NCI-H1092 treated with DMSO at 0.1 percent for 48 hours (cell line): ENCODE measurements at regions not wholly inside any gene's neighbourhood (a gene's known extent, or its start where the extent isn't known, plus 50 kb on each side); places are given as distances from the start of the nearest gene placed in this dataset.
"Not testable (repeated sequence)": the region's sequence is repeated elsewhere in the genome, so short reads cannot be mapped to it uniquely, and the experiment has no call there.

Experiments
- DNase-seq: peaks from one replicate; lab custom pipeline; 2025; lab: John Stamatoyannopoulos, UW

DNA sequence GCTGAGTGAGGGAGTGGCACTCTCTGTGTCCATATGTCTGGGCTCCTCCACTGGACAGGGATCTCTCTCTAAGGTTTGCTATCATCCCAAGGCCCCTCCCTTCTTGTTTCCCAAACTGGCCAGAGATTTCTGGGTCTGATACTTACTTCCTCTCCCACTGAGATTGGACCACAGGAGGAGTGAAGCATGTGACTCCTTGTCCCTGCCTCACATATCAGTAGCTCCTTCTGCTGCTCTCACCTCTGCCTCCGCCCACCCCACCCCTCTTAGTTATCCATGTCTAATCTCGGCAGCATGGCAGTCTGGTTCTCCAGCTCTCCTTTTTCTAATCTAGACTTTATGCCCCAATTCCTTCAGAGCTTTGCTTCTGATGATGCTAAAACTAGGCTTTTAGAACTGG lies 223.1 kb downstream of the RPLP1 start:
- no peak for DNase-seq

DNA sequence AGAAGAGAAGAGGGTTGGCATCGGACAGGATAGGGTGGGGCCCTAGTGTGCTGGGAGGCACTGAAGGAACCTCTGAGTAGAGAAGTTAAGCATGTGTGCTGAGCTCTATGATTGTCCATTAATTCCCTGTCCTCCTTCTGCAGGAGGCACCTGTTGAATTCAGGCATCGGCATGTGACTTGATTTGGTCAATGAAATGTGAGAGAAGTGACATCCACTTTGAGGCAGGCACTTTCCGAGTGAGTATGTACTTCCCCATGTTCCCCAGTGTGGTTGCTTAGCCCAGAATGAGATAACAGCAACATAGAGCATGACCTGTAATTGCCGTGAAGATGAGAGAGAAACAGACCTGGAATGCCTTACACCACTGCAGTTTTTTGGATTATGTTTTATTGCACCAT lies 224.8 kb downstream of the RPLP1 start:
- DNase-seq = no peak

GRCh38 chr15:69679623-69680228 lies 227.1 kb downstream of the RPLP1 start:
- no peak for DNase-seq

GRCh38 chr15:69684823-69685222 lies 232.2 kb downstream of the RPLP1 start:
- not testable (repeated sequence) for DNase-seq

DNA sequence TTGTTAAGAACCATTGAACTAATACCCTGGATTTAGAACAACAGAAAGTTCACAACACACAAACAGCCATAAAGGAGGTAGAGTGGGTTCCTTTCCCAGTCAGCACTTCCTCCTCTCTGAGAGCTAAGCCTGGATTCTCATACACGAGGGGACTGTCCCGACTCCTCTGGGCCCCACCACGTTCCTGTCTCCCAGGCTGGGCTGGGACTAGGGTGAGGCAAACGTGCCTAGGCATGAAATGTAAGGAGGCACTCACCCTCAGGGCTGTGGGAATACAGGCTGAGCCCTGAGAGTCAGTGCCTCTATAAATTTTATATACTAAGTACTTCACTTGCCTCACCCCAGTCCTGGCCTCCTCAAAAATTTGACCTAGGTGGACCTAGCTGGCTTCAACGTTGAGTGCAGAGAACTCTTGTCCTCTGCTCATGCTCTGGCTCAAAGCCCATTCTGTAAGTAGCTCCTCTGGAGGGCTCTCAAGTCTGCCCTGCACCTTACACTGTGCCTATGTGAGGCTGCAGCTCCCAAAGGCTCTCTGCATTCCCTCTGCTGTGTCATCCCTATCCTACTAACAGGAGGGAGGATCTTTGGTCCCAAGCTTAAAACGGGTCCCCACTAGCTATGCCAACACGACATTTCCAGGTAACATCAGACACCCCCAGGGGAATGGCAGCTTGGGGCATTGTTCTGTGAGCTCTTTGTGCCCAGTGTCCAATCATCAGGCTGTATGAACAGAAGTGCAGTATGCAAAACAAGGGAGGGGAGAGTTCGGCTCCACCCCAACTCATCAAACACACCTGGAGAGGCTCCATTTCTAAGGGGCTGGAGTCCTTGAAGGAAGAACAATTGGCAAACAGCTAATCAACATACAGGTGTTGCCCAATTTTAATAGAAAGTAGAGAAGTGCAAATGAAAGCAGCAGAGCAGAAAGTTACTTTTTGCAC lies 233.2 kb downstream of the RPLP1 start:
- no peak for DNase-seq

GRCh38 chr15:69686626-69687025 lies 234.0 kb downstream of the RPLP1 start:
- DNase-seq = no peak

- no peak for DNase-seq
These were observed 236.5 kb downstream of the RPLP1 start for GRCh38 chr15:69689133-69689532.

GRCh38 chr15:69691307-69692015 lies 238.8 kb downstream of the RPLP1 start:
- DNase-seq = no peak

- no peak for DNase-seq
These were observed 239.7 kb downstream of the RPLP1 start for GRCh38 chr15:69692342-69692741.

- no peak for DNase-seq
These were observed 240.4 kb downstream of the RPLP1 start for GRCh38 chr15:69693059-69693458.

DNA sequence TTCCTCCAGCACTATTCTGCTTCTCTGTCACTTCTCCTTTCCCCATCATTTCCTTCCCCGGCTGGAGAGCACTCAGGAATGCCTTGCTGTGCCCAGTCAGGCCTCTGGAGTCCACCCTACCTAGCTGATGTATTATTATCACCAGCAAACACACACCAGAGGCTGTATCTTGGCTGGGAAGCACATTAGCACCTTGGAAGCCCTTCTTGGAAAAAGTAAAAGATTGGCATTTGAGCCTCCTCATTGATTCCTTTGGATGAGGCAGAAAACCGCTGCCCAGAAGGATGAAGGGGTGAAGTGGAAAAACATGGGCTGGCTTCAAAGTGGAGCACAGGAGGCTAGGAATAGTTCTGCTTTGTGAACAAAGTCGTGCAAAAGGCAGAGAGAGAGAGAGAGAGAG lies 244.3 kb downstream of the RPLP1 start:
- DNase-seq = no peak

DNA sequence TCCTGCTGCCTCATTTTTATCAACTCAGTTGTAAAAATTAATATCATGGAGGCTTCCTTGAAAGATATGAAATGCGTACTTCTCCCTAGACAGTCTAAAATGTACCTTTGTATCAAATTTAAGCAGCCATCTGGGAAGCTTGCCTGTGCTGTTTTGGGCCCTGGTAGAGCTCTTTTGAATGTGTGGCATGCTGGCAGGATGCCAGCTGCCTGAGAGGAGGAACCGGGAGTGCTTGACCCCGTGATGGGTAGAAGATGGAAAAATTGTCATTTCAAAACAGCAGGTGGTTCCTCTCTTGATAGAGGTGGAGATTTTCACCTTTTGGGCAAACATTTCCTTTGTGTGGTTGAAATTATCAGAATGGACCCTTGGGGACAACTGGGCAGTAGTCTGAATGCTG lies 245.3 kb downstream of the RPLP1 start:
- DNase-seq = peak; percentile 23

DNA sequence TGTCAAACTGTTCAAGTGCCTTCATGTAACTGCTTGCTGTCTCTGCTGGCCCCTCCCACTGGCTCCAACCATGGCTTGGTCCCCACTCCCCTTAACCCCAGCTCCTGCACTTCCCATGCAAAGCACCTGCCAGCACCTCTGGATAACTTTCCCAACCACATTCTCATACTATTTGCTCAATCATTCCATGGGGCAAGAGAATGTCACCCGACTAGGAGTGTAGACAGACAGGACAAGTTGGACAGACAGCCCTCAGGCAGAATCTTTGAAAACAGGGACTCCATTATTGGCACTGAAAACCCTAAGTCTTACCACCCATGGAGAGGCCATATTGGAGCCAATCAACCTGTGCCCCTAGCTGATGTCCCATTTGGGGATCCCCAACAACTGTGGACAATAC lies 246.5 kb downstream of the RPLP1 start:
- DNase-seq = no peak

DNA sequence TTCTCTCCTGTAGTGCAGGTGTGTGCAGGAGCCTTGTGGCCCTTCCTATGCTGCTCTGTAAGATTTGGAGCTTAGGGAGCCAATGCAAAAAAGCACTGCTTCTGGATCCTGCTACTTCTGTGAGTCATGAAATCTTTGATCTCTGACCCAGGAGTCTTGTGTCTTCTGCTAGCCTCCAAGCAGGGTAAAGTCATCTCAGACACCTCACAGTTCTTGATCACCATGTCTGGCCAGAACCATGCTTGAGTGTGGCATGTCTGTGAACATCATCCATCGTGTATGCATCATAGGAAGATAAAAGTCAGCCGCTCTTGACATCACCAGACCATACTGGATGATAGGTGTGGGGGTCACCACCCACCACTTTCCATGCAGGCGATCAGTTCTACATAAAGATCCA lies 247.8 kb downstream of the RPLP1 start:
- DNase-seq = no peak

GRCh38 chr15:69701198-69701597 lies 248.6 kb downstream of the RPLP1 start:
- no peak for DNase-seq

DNA sequence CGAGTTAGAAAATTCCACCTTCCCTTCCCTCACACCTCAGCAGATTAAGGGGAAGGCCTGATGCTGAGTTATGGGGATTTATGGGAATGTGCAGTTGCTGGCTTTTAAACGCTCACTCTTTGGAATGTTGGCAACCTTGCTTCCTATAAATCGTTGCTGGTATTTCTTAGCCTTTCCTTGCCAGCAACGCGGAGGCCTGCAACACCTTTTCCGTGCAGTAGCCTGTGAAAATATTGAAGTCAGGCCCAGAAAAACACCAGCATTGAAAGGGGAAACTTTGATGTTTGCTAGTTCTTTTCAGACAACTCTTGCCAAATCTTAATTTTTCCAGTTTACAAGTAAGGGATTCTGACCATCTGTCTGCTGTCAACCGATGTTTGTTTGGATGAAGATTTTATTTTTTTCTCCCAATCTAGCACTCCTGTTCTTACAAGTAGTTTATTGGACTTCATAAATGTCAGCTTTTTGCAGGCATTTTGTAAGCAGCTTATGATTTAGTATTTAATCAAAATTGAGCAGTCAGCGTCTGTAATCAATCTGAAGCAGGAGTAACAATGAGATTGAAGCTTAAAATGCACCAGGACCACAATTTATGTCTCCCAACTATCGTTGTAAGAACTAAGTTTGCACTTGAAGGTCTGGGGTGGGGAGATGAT lies 251.0 kb downstream of the RPLP1 start:
- no peak for DNase-seq

DNA sequence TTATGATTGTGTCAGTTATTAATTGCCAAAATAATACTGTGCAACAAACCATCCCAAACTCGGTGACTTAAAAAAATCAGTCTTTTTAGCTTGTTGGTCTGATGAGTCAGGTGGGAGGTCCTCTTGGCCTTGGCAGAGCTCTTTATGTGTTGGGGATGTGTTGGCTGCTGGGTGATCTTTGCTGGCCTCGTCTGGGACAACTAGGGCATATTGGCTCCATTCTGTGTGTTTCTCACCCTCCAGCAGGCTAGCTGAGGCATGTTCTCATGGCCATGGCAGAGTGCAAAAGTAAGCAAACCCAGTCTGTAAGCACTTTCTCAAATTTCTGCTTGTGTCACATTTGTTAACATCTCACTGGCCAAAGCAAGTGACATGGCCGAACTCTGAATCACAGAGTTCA lies 251.6 kb downstream of the RPLP1 start:
- DNase-seq = no peak

DNA sequence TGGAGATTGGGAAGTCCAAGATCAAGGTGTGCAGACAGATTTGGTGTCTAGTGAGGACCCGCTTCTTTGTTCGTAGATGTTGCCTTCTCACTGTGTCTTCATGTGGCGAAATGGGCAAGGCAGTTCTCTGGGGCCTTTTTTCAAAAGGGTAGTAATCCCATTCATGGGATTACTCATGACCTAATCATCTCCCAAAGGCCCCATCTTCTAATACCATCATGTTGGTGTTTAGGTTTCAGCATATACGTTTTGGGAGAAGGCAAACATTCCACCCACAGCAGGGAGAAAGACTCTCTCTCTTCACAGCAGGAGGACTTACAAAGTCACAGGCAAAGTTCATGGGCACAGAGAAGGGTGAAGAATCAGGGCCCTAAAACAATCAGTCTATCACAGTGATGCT lies 252.1 kb downstream of the RPLP1 start:
- DNase-seq = no peak

DNA sequence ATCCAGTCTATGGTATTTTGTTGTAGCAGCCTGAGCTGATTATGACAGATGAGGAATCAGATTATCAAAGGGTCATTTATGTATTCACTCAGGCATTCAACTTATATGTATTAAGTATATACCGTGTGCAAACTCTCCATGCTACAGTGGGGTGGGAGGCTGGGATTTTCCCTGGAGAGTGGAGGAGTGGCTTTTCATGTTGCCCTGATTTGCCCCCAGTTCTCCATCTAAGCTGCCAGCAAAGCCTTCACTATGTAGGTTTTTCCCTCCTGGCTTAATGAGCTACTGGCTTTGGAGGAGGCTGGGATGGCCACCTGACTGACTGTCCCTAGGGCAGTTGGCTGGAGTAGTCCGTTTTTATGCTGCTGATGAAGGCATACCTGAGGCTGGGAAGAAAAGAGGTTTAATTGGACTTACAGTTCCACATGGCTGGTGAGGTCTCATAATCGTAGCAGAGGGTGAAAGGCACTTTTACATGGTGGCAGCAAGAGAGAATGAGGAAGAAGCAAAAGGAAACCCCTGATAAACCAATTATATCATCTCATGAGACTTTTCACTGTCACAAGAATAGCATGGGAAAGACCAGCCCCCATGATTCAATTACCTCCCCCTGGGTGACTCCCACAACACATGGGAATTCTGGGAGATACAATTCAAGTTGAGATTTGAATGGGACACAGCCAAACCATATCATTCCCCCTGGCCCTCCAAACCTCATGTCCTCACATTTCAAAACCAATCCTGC lies 253.9 kb downstream of the RPLP1 start:
- no peak for DNase-seq

DNA sequence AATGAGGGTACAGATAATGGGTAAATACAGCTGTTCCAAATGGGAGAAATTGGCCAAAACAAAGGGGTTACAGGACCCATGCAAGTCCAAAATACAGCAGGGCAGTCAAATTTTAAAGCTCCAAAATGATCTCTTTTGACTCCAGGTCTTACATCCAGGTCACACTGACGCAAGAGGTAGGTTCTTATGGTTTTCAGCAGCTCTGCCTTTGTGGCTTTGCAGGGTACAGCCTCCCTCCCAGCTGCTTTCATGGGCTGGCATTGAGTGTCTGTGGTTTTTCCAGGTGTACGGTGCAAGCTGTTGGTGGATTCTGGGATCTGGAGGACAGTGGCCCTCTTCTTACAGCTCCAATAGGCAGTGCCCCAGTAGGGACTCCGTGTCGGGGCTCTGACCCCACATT lies 254.6 kb downstream of the RPLP1 start:
- DNase-seq = not testable (repeated sequence)

DNA sequence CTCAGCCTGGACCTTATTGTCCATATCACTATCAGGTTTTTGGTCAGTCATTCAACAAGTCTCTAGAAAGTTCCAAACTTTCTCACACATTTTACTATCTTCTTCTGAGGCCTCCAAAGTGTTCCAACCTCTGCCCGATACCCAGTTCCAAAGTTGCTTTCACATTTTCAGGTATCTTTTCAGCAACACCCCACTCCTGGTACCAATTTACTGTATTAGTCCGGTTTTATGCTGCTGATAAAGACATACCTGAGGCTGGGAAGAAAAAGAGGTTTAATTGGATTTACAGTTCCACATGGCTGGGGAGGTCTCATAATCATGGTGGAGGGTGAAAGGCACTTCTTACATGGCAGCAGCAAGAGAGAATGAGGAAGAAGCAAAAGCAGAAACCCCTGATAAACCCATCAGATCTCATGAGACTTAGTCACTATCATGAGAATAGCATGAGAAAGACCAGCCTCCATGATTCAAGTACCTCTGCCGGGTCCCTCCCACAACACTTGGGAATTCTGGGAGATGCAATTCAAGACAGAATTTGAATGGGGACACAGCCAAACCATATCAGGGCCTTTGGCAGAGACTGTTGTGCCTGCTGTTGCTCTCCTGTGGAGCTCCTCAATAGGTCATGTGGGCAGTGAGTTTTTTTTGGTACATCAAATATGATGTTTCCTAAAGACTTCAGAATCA lies 256.0 kb downstream of the RPLP1 start:
- DNase-seq = not testable (repeated sequence)
